ENCODE measurements at regions not wholly inside any gene's neighbourhood (a gene's known extent, or its start where the extent isn't known, plus 50 kb on each side); places are given as distances from the start of the nearest gene placed in this dataset.
A peak's percentile ranks its signal among the peaks of the same experiment; 100 is the strongest.
"Not testable (repeated sequence)": the region's sequence is repeated elsewhere in the genome, so short reads cannot be mapped to it uniquely, and the experiment has no call there.

- intact Hi-C loops (cut with micrococcal nuclease): no loop called here
- Histone ChIP-seq H3K4me1 (ENCODE audit: control insufficient read depth in 1 of 2, insufficient read depth in 2 of 2, low read length in 2 of 2) (no peaks in the 10 kb centered on the region), H3K4me2 (replicated peaks; ENCODE audit: extremely low read depth, low read length, poor library complexity, severe bottlenecking) (no peak overlapping the region), H3K27me3 (ENCODE audit: control insufficient read depth in 2 of 2, insufficient read depth in 2 of 2, low read length in 2 of 2) (no peaks in the 10 kb centered on the region), H3K79me2 (ENCODE audit: insufficient read depth, low read length) (no peaks in the 10 kb centered on the region), H4K20me1 (ENCODE audit: insufficient read depth, low read length) (no peaks in the 10 kb centered on the region), H3K27ac (ENCODE audit: low read depth in 1 of 2, low read length in 2 of 2) (no peak overlapping the region), H2AFZ (ENCODE audit: insufficient read depth, low read depth, low read length, poor library complexity, severe bottlenecking) (no peak overlapping the region), H3K4me3 (replicated peaks in 1 of 3; ENCODE audit: low read depth in 2 of 3, low read length in 3 of 3) (no peak overlapping the region), H3K36me3 (replicated peaks in 1 of 2; ENCODE audit: control insufficient read depth in 1 of 2, insufficient read depth in 2 of 2, low read length in 2 of 2) (no peaks in the 10 kb centered on the region), H3K9me3 (replicated peaks in 1 of 2; ENCODE audit: control insufficient read depth in 1 of 2, insufficient read depth in 1 of 2, low read length in 2 of 2) (peaks cover 12 to 18% of the 10 kb centered on the region in 2 donors), H3K9ac (ENCODE audit: insufficient read depth, low read length, poor library complexity, severe bottlenecking) (no peak overlapping the region)
- Mint-ChIP-seq H3K9me3 (peaks cover 4 to 18% (median 9%) of the 10 kb centered on the region in 7 donors), H3K27me3 (ENCODE audit: low read depth in 3 of 3) (peaks cover 0 to 2% (median 0%) of the 10 kb centered on the region in 3 donors), H3K27ac (no peak overlapping the region), H3K4me3 (no peak overlapping the region), H3K4me1 (no peaks in the 10 kb centered on the region), H3K36me3 (no peaks in the 10 kb centered on the region)
- DNase-seq: no peak
- TF ChIP-seq CTCF (IDR thresholded peaks at IDR 0.05): no peak
Measured at GRCh38 chr7:109582211-109582610, 1012.5 kb downstream of the DNAJB9 start.

- H3K4me3 ChIP-seq (replicated peaks in 1 of 3; ENCODE audit: low read depth in 2 of 3, low read length in 3 of 3); H3K36me3 ChIP-seq (replicated peaks in 1 of 2; ENCODE audit: control insufficient read depth in 1 of 2, insufficient read depth in 2 of 2, low read length in 2 of 2); H3K4me1 ChIP-seq (ENCODE audit: control insufficient read depth in 1 of 2, insufficient read depth in 2 of 2, low read length in 2 of 2); H3K27ac ChIP-seq (ENCODE audit: low read depth in 1 of 2, low read length in 2 of 2); H3K9me3 ChIP-seq (replicated peaks in 1 of 2; ENCODE audit: control insufficient read depth in 1 of 2, insufficient read depth in 1 of 2, low read length in 2 of 2); H3K27me3 ChIP-seq (ENCODE audit: control insufficient read depth in 2 of 2, insufficient read depth in 2 of 2, low read length in 2 of 2); H3K36me3 Mint-ChIP-seq; H3K4me2 ChIP-seq (replicated peaks; ENCODE audit: extremely low read depth, low read length, poor library complexity, severe bottlenecking); H3K27me3 Mint-ChIP-seq (ENCODE audit: low read depth in 3 of 3); H3K9ac ChIP-seq (ENCODE audit: insufficient read depth, low read length, poor library complexity, severe bottlenecking); H2AFZ ChIP-seq (ENCODE audit: insufficient read depth, low read depth, low read length, poor library complexity, severe bottlenecking); H3K79me2 ChIP-seq (ENCODE audit: insufficient read depth, low read length); H3K4me1 Mint-ChIP-seq; H4K20me1 ChIP-seq (ENCODE audit: insufficient read depth, low read length); intact Hi-C loops (cut with micrococcal nuclease); H3K4me3 Mint-ChIP-seq; DNase-seq: not testable (repeated sequence)
- Mint-ChIP-seq H3K27ac (peak overlapping the region in 1 of 7 donors; percentile 43), H3K9me3 (peaks cover 3 to 15% (median 9%) of the 10 kb centered on the region in 7 donors)
- 86% methylated on average over 6 of the region's 9 CpGs for WGBS (ENCODE audit: insufficient coverage)
Measured at GRCh38 chr7:109596948-109597347, 1027.3 kb downstream of the DNAJB9 start.
